ENCODE measurements at regions not wholly inside any gene's neighbourhood (a gene's known extent, or its start where the extent isn't known, plus 50 kb on each side); places are given as distances from the start of the nearest gene placed in this dataset.

- no peaks in the 10 kb centered on the region for H3K36me3 Mint-ChIP-seq (ENCODE audit: insufficient read depth, unreplicated experiment)
- CTCF ChIA-PET, result no interaction called here
- DNase-seq, result no peak
- no peaks in the 10 kb centered on the region for H3K9me3 Mint-ChIP-seq (ENCODE audit: low read depth, unreplicated experiment)
- no peak overlapping the region for H3K27ac Mint-ChIP-seq (ENCODE audit: unreplicated experiment)
- intact Hi-C loops (cut with micrococcal nuclease; ENCODE audit: unreplicated experiment), result loop anchor here (5.0 to 10.0 kb wide), 2 partner anchors 131 to 322 kb away; no protein-coding TSS in a partner anchor
- BruUV-seq (replicated peaks), result no TSS peak
- TF ChIP-seq, protein P1, sequence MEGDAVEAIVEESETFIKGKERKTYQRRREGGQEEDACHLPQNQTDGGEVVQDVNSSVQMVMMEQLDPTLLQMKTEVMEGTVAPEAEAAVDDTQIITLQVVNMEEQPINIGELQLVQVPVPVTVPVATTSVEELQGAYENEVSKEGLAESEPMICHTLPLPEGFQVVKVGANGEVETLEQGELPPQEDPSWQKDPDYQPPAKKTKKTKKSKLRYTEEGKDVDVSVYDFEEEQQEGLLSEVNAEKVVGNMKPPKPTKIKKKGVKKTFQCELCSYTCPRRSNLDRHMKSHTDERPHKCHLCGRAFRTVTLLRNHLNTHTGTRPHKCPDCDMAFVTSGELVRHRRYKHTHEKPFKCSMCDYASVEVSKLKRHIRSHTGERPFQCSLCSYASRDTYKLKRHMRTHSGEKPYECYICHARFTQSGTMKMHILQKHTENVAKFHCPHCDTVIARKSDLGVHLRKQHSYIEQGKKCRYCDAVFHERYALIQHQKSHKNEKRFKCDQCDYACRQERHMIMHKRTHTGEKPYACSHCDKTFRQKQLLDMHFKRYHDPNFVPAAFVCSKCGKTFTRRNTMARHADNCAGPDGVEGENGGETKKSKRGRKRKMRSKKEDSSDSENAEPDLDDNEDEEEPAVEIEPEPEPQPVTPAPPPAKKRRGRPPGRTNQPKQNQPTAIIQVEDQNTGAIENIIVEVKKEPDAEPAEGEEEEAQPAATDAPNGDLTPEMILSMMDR (IDR thresholded peaks at IDR 0.05; ENCODE audit: unreplicated experiment), result no peak
- H3K4me3 Mint-ChIP-seq (ENCODE audit: low read depth, unreplicated experiment), result no peak overlapping the region
- H3K27me3 Mint-ChIP-seq (ENCODE audit: unreplicated experiment), result peaks cover 23% of the 10 kb centered on the region
- H3K4me1 Mint-ChIP-seq (ENCODE audit: low read depth, unreplicated experiment), result peaks cover 12% of the 10 kb centered on the region
These were observed 219.5 kb downstream of the URB2 start for GRCh38 chr1:229845410-229846138.

GRCh38 chr1:229846351-229846750 is 220.3 kb downstream of the URB2 start:
- H3K27me3 Mint-ChIP-seq (ENCODE audit: unreplicated experiment), result peaks cover 31% of the 10 kb centered on the region
- CTCF ChIA-PET, result no interaction called here

GRCh38 chr1:229848752-229849677 is 218.0 kb upstream of the GALNT2 start:
- no peak overlapping the region for H3K27ac Mint-ChIP-seq (ENCODE audit: unreplicated experiment)
- CTCF ChIA-PET, result interaction anchor here (0.5 to 1.5 kb wide), 7 partner anchors 11 to 290 kb away, joined by 3 to 10 read pairs (median 3); no protein-coding TSS in a partner anchor
- intact Hi-C loops (cut with micrococcal nuclease; ENCODE audit: unreplicated experiment), result loop anchor here (5.0 to 10.0 kb wide), 2 partner anchors 134 to 318 kb away; no protein-coding TSS in a partner anchor
- TF ChIP-seq, protein P1 (IDR thresholded peaks at IDR 0.05; ENCODE audit: unreplicated experiment), result peak; percentile 75
- no TSS peak for BruUV-seq (replicated peaks)
- peaks cover 49% of the 10 kb centered on the region for H3K27me3 Mint-ChIP-seq (ENCODE audit: unreplicated experiment)
- peak; percentile 48 for DNase-seq
- H3K9me3 Mint-ChIP-seq (ENCODE audit: low read depth, unreplicated experiment), result no peaks in the 10 kb centered on the region
- H3K4me1 Mint-ChIP-seq (ENCODE audit: low read depth, unreplicated experiment), result peaks cover 7% of the 10 kb centered on the region
- H3K36me3 Mint-ChIP-seq (ENCODE audit: insufficient read depth, unreplicated experiment), result no peaks in the 10 kb centered on the region
- no peak overlapping the region for H3K4me3 Mint-ChIP-seq (ENCODE audit: low read depth, unreplicated experiment)

More at GRCh38 chr1:229846351-229846750, 220.3 kb downstream of the URB2 start:
- Mint-ChIP-seq H3K4me1 (ENCODE audit: low read depth, unreplicated experiment) (peaks cover 12% of the 10 kb centered on the region), H3K27ac (ENCODE audit: unreplicated experiment) (no peak overlapping the region), H3K4me3 (ENCODE audit: low read depth, unreplicated experiment) (no peak overlapping the region), H3K9me3 (ENCODE audit: low read depth, unreplicated experiment) (no peaks in the 10 kb centered on the region), H3K36me3 (ENCODE audit: insufficient read depth, unreplicated experiment) (no peaks in the 10 kb centered on the region)
- DNase-seq, result no peak
- intact Hi-C loops (cut with micrococcal nuclease; ENCODE audit: unreplicated experiment), result loop anchor here (5.0 to 10.0 kb wide), 2 partner anchors 132 to 321 kb away; no protein-coding TSS in a partner anchor
- BruUV-seq (replicated peaks), result no TSS peak
- TF ChIP-seq, protein P1 (IDR thresholded peaks at IDR 0.05; ENCODE audit: unreplicated experiment), result no peak

DNA sequence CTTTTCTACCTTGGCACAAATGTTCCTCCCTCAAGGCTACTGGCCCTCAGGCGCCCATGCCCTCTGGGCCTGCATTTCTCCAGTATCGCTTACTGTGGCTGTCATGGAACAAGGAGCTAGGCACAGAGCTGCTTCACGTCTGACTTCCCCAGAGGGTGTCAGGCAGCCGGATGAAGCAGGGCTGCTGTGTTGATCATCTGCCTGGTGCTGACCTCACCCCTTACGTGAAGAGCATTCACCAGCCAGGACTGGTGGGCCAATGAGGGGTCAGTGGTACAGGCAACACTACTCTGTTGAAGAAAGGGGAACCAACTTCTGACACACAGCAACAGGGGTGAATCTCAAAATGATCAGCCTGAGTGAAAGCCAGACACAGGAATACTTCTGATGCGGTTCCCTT is 215.5 kb upstream of the GALNT2 start:
- no peaks in the 10 kb centered on the region for H3K4me1 Mint-ChIP-seq (ENCODE audit: low read depth, unreplicated experiment)
- H3K27ac Mint-ChIP-seq (ENCODE audit: unreplicated experiment), result no peak overlapping the region
- CTCF ChIA-PET, result interaction anchor here (0.5 to 0.6 kb wide), 2 partner anchors 176 to 1022 kb away, joined by 4 to 6 read pairs; no protein-coding TSS in a partner anchor
- H3K4me3 Mint-ChIP-seq (ENCODE audit: low read depth, unreplicated experiment), result no peak overlapping the region
- DNase-seq, result no peak
- peaks cover 59% of the 10 kb centered on the region for H3K27me3 Mint-ChIP-seq (ENCODE audit: unreplicated experiment)
- BruUV-seq (replicated peaks), result no TSS peak
- intact Hi-C loops (cut with micrococcal nuclease; ENCODE audit: unreplicated experiment), result no loop called here
- no peaks in the 10 kb centered on the region for H3K36me3 Mint-ChIP-seq (ENCODE audit: insufficient read depth, unreplicated experiment)
- TF ChIP-seq, protein P1 (IDR thresholded peaks at IDR 0.05; ENCODE audit: unreplicated experiment), result no peak
- H3K9me3 Mint-ChIP-seq (ENCODE audit: low read depth, unreplicated experiment), result no peaks in the 10 kb centered on the region

Data from Calu3 (cell line).